ENCODE measurements at regions not wholly inside any gene's neighbourhood (a gene's known extent, or its start where the extent isn't known, plus 50 kb on each side); places are given as distances from the start of the nearest gene placed in this dataset.

- Histone ChIP-seq H3K36me3 (no peaks in the 10 kb centered on the region), H3K4me3 (no peak overlapping the region), H3K4me1 (no peaks in the 10 kb centered on the region), H3K27me3 (no peaks in the 10 kb centered on the region), H3K27ac (no peak overlapping the region), H3K9me3 (no peaks in the 10 kb centered on the region)
- no peak for DNase-seq (ENCODE audit: low spot score in 2 of 2)
- TF ChIP-seq POLR2A (IDR thresholded peaks at IDR 0.05) (no peak), CTCF (IDR thresholded peaks at IDR 0.05) (no peak), POLR2AphosphoS5 (IDR thresholded peaks at IDR 0.05) (no peak), EP300 (IDR thresholded peaks at IDR 0.05) (no peak)
- WGBS, result 88% methylated on average over 4 of the region's 4 CpGs
These were observed 274.5 kb downstream of the RAB28 start for GRCh38 chr4:13209600-13209999.

- DNase-seq (ENCODE audit: low spot score in 2 of 2), result no peak
- H3K27me3 ChIP-seq, result no peaks in the 10 kb centered on the region
- no peaks in the 10 kb centered on the region for H3K4me1 ChIP-seq
- H3K36me3 ChIP-seq, result no peaks in the 10 kb centered on the region
- no peaks in the 10 kb centered on the region for H3K9me3 ChIP-seq
- WGBS, result 96% methylated on average over 3 of the region's 3 CpGs
- H3K4me3 ChIP-seq, result no peak overlapping the region
- H3K27ac ChIP-seq, result no peak overlapping the region
- no peak for TF ChIP-seq CTCF (IDR thresholded peaks at IDR 0.05)
- no peak for TF ChIP-seq POLR2A (IDR thresholded peaks at IDR 0.05)
- TF ChIP-seq POLR2AphosphoS5 (IDR thresholded peaks at IDR 0.05), result no peak
These were observed 275.5 kb downstream of the RAB28 start for GRCh38 chr4:13208558-13209193.

- no peak for DNase-seq (ENCODE audit: low spot score in 2 of 2)
- no peaks in the 10 kb centered on the region for H3K27me3 ChIP-seq
- TF ChIP-seq POLR2A (IDR thresholded peaks at IDR 0.05), result no peak
- no peak for TF ChIP-seq CTCF (IDR thresholded peaks at IDR 0.05)
- TF ChIP-seq POLR2AphosphoS5 (IDR thresholded peaks at IDR 0.05), result no peak
- TF ChIP-seq EP300 (IDR thresholded peaks at IDR 0.05), result no peak
- no peaks in the 10 kb centered on the region for H3K4me1 ChIP-seq
- 71% methylated on average over 1 of the region's 1 CpG for WGBS
- H3K9me3 ChIP-seq, result no peaks in the 10 kb centered on the region
- H3K36me3 ChIP-seq, result no peaks in the 10 kb centered on the region
- no peak overlapping the region for H3K4me3 ChIP-seq
- H3K27ac ChIP-seq, result no peak overlapping the region
These were observed 276.9 kb downstream of the RAB28 start for GRCh38 chr4:13207226-13207625.

- Histone ChIP-seq H3K4me3 (no peak overlapping the region), H3K9me3 (no peaks in the 10 kb centered on the region), H3K4me1 (no peaks in the 10 kb centered on the region), H3K36me3 (no peaks in the 10 kb centered on the region), H3K27me3 (no peaks in the 10 kb centered on the region), H3K27ac (no peak overlapping the region)
- WGBS, result 65% methylated on average over 1 of the region's 1 CpG
- no peak for TF ChIP-seq CTCF (IDR thresholded peaks at IDR 0.05)
- no peak for TF ChIP-seq EP300 (IDR thresholded peaks at IDR 0.05)
- no peak for TF ChIP-seq POLR2A (IDR thresholded peaks at IDR 0.05)
- no peak for TF ChIP-seq POLR2AphosphoS5 (IDR thresholded peaks at IDR 0.05)
- no peak for DNase-seq (ENCODE audit: low spot score in 2 of 2)
These were observed 281.0 kb downstream of the RAB28 start for GRCh38 chr4:13203101-13203500.

GRCh38 chr4:13202701-13203100 lies 281.4 kb downstream of the RAB28 start:
- WGBS, result 54% methylated on average over 1 of the region's 1 CpG
- Histone ChIP-seq H3K4me1 (no peaks in the 10 kb centered on the region), H3K36me3 (no peaks in the 10 kb centered on the region), H3K9me3 (no peaks in the 10 kb centered on the region), H3K27ac (no peak overlapping the region), H3K27me3 (no peaks in the 10 kb centered on the region), H3K4me3 (no peak overlapping the region)
- TF ChIP-seq CTCF (IDR thresholded peaks at IDR 0.05) (no peak), POLR2A (IDR thresholded peaks at IDR 0.05) (no peak), EP300 (IDR thresholded peaks at IDR 0.05) (no peak)
- DNase-seq (ENCODE audit: low spot score in 2 of 2), result no peak
